ENCODE measurements at regions not wholly inside any gene's neighbourhood (a gene's known extent, or its start where the extent isn't known, plus 50 kb on each side); places are given as distances from the start of the nearest gene placed in this dataset.

DNA sequence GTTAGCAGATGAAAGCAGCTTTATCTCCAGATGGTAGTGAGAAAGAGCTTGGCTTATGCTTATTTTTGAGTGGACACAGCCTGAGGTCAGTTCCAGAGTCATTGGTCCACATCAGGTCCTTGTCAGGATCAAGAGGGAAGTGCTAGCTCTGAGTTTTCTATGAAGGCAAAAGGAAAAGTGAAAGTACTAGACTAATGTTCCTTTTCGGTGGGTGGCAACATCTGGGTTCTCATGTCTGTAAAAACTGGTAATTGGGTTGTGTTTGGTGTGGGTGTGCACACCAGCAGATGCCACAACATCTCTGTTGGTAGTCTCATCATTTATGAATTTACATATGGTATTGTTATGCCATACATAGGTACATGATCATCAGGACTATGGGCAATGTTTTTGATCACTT lies 210.5 kb downstream of the PWWP3B start:
- no peak for TF ChIP-seq EZH2 (IDR thresholded peaks at IDR 0.05)
- TF ChIP-seq, protein P1, sequence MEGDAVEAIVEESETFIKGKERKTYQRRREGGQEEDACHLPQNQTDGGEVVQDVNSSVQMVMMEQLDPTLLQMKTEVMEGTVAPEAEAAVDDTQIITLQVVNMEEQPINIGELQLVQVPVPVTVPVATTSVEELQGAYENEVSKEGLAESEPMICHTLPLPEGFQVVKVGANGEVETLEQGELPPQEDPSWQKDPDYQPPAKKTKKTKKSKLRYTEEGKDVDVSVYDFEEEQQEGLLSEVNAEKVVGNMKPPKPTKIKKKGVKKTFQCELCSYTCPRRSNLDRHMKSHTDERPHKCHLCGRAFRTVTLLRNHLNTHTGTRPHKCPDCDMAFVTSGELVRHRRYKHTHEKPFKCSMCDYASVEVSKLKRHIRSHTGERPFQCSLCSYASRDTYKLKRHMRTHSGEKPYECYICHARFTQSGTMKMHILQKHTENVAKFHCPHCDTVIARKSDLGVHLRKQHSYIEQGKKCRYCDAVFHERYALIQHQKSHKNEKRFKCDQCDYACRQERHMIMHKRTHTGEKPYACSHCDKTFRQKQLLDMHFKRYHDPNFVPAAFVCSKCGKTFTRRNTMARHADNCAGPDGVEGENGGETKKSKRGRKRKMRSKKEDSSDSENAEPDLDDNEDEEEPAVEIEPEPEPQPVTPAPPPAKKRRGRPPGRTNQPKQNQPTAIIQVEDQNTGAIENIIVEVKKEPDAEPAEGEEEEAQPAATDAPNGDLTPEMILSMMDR (IDR thresholded peaks at IDR 0.05), result no peak
- no peak for TF ChIP-seq EZH2phosphoT487 (IDR thresholded peaks at IDR 0.05)
